Common myeloid progenitor, CD34-positive (primary cell): ENCODE measurements at regions not wholly inside any gene's neighbourhood (a gene's known extent, or its start where the extent isn't known, plus 50 kb on each side); places are given as distances from the start of the nearest gene placed in this dataset.
"Not testable (repeated sequence)": the region's sequence is repeated elsewhere in the genome, so short reads cannot be mapped to it uniquely, and the experiment has no call there.

Source experiments
- CTCF ChIA-PET: fragments of 350-600 bp; sonication (Branson Sonifier 250); formaldehyde crosslinking; loops from one replicate; lab custom pipeline; 2021; ENCODE audit warnings: antibody characterized with exemption; lab: Charles Lee
- POLR2A ChIA-PET: fragments of 350-600 bp; sonication (Branson Sonifier 250); formaldehyde crosslinking; loops from one replicate; lab custom pipeline; 2021; ENCODE audit warnings: antibody characterized with exemption; lab: Charles Lee
- DNase-seq, 3 donors: peaks; one replicate each; pipeline versions ENCODE4 v3.0.0 to v3.0.0-alpha.2; 2013
- H3K27ac ChIP-seq, 2 experiments: 1 replicate in 1 of 2; 2 replicates in 1 of 2; pipeline ENCODE4 v1.7.0; 2013; ENCODE audit warnings: inconsistent platforms in 2 of 2, low read length in 2 of 2, mild to moderate bottlenecking in 2 of 2, low read depth in 1 of 2, moderate library complexity in 1 of 2; ENCODE audit not compliant: severe bottlenecking in 2 of 2, insufficient read depth in 1 of 2, poor library complexity in 1 of 2
- H3K27me3 ChIP-seq, 5 experiments: replicated peaks in 2 of 5; 1 replicate in 3 of 5; 2 replicates in 2 of 5; pipeline versions ENCODE4 v1.6.1 to v1.7.0; 2013; ENCODE audit warnings: low read length in 4 of 5, mild to moderate bottlenecking in 2 of 5, moderate library complexity in 2 of 5, inconsistent platforms in 1 of 5; ENCODE audit not compliant: insufficient read depth in 5 of 5, control insufficient read depth in 4 of 5
- H3K36me3 ChIP-seq, 4 experiments: 1 replicate in 2 of 4; 2 replicates in 2 of 4; pipeline versions ENCODE4 v1.6.1 to v1.7.0; 2013; ENCODE audit warnings: low read length in 3 of 4, control low read depth in 1 of 4, mild to moderate bottlenecking in 1 of 4; ENCODE audit not compliant: control insufficient read depth in 4 of 4, insufficient read depth in 4 of 4
- H3K4me1 ChIP-seq, 4 experiments: 1 replicate in 3 of 4; 2 replicates in 1 of 4; pipeline versions ENCODE4 v1.6.1 to v1.7.1; 2013; ENCODE audit warnings: low read length in 3 of 4, mild to moderate bottlenecking in 3 of 4, control low read depth in 1 of 4, inconsistent platforms in 1 of 4, moderate library complexity in 1 of 4; ENCODE audit not compliant: control insufficient read depth in 4 of 4, insufficient read depth in 4 of 4; ENCODE audit errors: control extremely low read depth in 1 of 4
- H3K4me3 ChIP-seq, 7 experiments: 1 replicate in 4 of 7; 2 replicates in 3 of 7; pipeline versions ENCODE4 v1.5.1 to v1.7.0; 2013; ENCODE audit warnings: mild to moderate bottlenecking in 7 of 7, low read length in 6 of 7, moderate library complexity in 6 of 7, inconsistent platforms in 2 of 7, low read depth in 2 of 7, control low read depth in 1 of 7; ENCODE audit not compliant: insufficient read depth in 4 of 7, control insufficient read depth in 1 of 7; ENCODE audit errors: extremely low read depth in 1 of 7
- H3K9me3 ChIP-seq, 5 experiments: 1 replicate in 4 of 5; 2 replicates in 1 of 5; pipeline versions ENCODE4 v1.6.1 to v1.7.1; 2013; ENCODE audit warnings: low read length in 4 of 5, mild to moderate bottlenecking in 2 of 5, inconsistent platforms in 1 of 5, low read depth in 1 of 5, moderate library complexity in 1 of 5; ENCODE audit not compliant: control insufficient read depth in 4 of 5, insufficient read depth in 2 of 5; ENCODE audit errors: control extremely low read depth in 1 of 5
- WGBS: methylation state at CpG from one replicate; pipeline ENCODE4 v1.1.5; 2013; ENCODE audit not compliant: insufficient coverage; 5-methylcytosine and 5-hydroxymethylcytosine counted together

DNA sequence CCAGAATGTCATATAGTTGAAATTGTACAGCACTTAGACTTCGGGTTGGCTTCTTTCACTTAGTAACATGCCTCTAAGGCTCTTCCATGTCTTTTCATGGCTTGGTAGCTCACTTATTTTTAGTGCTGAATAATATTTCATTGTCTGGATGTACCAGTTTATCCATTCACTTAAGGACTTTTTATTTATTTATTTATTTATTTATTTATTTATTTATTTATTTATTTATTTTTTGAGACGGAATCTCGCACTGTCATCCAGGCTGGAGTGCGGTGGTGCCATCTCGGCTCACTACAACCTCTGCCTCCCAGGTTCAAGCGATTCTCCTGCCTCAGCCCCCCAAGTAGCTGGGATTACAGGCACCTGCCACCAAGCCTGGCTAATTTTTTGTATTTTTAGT lies 132.9 kb upstream of the ELAC2 start:
- H3K27ac ChIP-seq, H3K27me3 ChIP-seq, H3K4me1 ChIP-seq, H3K4me3 ChIP-seq, DNase-seq, POLR2A ChIA-PET, CTCF ChIA-PET, H3K36me3 ChIP-seq, H3K9me3 ChIP-seq: not testable (repeated sequence)
- WGBS: no CpG with 5 or more reads among the region's 6 CpGs

DNA sequence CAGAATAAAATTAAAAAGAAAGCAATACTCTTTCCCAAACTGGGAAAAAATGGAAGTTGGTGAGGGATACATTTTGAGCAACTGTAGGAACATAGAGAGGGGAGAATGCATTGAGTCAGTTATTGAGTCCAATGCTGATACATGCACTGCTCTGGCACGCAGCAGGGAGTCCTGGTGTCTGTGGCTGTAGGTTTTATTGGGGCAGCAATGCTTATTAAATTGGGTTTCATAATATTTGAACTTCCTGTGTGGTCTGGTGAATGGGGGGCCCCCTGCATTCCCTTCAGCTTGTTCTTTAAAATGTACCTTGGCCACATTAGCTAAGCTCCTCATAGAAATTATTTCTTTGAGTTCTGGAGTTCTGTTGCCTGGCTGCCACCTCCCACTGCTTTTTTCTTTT lies 125.2 kb upstream of the ELAC2 start:
- H3K4me1 ChIP-seq: no peaks in the 10 kb centered on the region
- H3K36me3 ChIP-seq: no peaks in the 10 kb centered on the region
- no peak for DNase-seq
- H3K9me3 ChIP-seq: peaks cover 0 to 7% (median 3%) of the 10 kb centered on the region in 5 experiments
- ChIA-PET CTCF (no interaction called here), POLR2A (no interaction called here)
- no peaks in the 10 kb centered on the region for H3K27me3 ChIP-seq
- H3K27ac ChIP-seq: no peak overlapping the region
- 100% methylated on average over 1 of the region's 1 CpG for WGBS
- no peak overlapping the region for H3K4me3 ChIP-seq

DNA sequence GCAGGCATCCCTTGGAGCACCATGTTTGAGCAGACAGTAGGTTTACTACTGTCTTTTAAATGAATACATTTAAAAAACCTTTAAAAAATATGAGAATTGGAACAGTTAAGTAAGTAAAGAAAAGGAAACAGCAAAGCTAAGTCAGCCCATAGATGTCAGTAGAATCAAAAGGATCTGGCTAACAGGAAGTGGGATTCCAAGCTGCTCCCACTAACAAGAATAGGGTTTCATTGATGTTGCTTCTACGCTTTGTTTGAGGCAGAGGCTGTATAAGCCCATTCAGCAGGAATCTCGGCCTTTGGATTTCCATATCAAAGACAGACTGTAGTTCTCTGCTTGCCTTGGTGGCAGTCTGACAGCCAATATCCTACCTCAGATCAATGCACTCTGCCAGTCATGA lies 122.9 kb upstream of the ELAC2 start:
- no peak for DNase-seq
- H3K9me3 ChIP-seq: peaks cover 0 to 7% (median 3%) of the 10 kb centered on the region in 5 experiments
- no peak overlapping the region for H3K4me3 ChIP-seq
- CTCF ChIA-PET: no interaction called here
- H3K36me3 ChIP-seq: no peaks in the 10 kb centered on the region
- H3K27me3 ChIP-seq: no peaks in the 10 kb centered on the region
- H3K4me1 ChIP-seq: no peaks in the 10 kb centered on the region
- WGBS: 5% methylated on average over 2 of the region's 2 CpGs
- POLR2A ChIA-PET: no interaction called here
- no peak overlapping the region for H3K27ac ChIP-seq

DNA sequence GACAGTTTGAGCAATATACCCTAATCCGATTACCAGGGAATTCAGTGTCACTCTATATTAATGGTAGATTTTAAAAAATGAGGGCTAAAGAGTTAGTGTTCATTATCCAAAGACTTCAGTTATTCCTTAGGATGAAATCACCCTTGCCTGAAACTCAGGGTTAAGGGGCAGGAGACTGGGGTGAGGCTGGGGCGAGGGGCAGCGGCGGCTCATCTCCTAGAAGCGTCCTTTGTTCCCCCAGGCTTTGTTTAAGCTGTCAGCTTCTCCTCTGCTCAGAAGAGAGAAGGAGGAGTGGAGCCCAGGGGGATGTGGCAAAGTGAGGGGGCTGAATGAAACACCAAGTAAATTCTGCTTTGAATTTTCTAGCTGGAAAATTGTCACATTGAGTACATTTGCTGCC lies 117.7 kb upstream of the ELAC2 start:
- peaks cover 0 to 7% (median 3%) of the 10 kb centered on the region in 5 experiments for H3K9me3 ChIP-seq
- no peaks in the 10 kb centered on the region for H3K4me1 ChIP-seq
- ChIA-PET POLR2A (no interaction called here), CTCF (no interaction called here)
- WGBS: 82% methylated on average over 5 of the region's 5 CpGs
- H3K27ac ChIP-seq: no peak overlapping the region
- no peak overlapping the region for H3K4me3 ChIP-seq
- H3K36me3 ChIP-seq: no peaks in the 10 kb centered on the region
- no peaks in the 10 kb centered on the region for H3K27me3 ChIP-seq
- DNase-seq: no peak

DNA sequence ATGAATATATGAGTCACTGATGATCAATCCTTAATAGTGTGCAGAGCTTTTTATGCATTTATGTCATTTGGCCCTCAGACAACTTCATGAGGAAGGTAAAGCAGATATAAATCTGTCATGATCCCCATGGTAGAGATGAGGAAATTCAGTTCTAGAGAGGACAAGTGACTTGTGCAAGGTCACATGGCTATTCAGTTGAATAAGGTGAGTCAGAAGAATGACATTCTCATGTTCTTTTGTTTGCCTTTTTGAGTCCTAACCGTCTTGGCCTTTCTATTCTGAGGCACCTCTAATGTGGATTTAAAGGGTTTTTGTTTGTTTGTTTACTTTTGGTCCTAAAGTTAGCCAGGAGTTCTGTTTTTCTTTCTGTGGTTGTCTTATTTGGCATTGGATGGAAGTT lies 116.2 kb upstream of the ELAC2 start:
- no peak overlapping the region for H3K27ac ChIP-seq
- peaks cover 0 to 5% (median 3%) of the 10 kb centered on the region in 5 experiments for H3K9me3 ChIP-seq
- ChIA-PET CTCF (no interaction called here), POLR2A (interaction anchor here (0.6 kb wide), 1 partner anchor 354 kb away, joined by 4 read pairs; no protein-coding TSS in a partner anchor)
- H3K36me3 ChIP-seq: no peaks in the 10 kb centered on the region
- 70% methylated on average over 1 of the region's 1 CpG for WGBS
- no peak overlapping the region for H3K4me3 ChIP-seq
- no peaks in the 10 kb centered on the region for H3K27me3 ChIP-seq
- no peak for DNase-seq
- H3K4me1 ChIP-seq: no peaks in the 10 kb centered on the region

DNA sequence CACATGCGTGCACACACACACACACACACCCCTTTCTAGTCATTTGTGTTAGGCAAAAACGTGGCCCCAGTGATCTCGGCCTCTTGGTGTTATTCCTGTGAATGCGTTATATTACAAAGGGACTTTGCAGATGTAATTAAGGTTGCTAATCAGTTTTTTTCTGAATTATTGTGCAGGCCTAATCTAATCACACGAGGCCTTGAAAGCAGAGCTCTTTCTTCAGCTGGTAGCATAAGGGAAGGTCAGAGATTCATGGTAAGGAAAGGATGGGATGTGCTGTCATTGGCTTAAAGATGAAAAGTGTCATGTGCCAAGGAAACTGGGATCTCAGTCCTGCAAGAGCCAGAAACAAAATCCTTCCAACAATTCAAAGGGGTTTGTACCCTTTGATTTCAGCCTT lies 113.4 kb upstream of the ELAC2 start:
- no peaks in the 10 kb centered on the region for H3K36me3 ChIP-seq
- H3K27me3 ChIP-seq: no peaks in the 10 kb centered on the region
- POLR2A ChIA-PET: interaction anchor here (0.6 kb wide), 1 partner anchor 25 kb away, joined by 4 read pairs; no protein-coding TSS in a partner anchor
- CTCF ChIA-PET: no interaction called here
- no peak overlapping the region for H3K27ac ChIP-seq
- no peak overlapping the region for H3K4me3 ChIP-seq
- 79% methylated on average over 2 of the region's 5 CpGs for WGBS
- DNase-seq: no peak
- H3K4me1 ChIP-seq: no peaks in the 10 kb centered on the region
- no peaks in the 10 kb centered on the region for H3K9me3 ChIP-seq

DNA sequence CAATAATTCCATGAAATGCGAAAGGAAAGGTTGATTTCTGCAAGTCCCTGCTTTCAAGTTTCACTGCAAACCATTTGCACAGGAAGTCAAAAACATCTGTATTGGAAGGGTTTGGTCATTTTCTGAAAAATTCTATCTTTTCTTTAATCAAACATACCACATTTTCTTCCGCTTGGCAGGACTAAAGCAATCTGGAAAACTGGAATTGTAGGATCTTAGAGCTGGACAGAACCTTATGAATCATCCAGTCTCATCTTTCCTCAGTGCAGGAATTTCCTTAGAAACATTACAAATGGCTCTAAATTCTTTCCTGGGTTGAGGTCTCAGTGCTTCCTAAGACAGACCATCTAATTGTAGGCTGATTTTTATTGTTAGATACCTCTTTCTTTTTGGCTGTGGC lies 111.5 kb upstream of the ELAC2 start:
- Histone ChIP-seq H3K27me3 (no peaks in the 10 kb centered on the region), H3K4me3 (no peak overlapping the region), H3K27ac (no peak overlapping the region), H3K36me3 (no peaks in the 10 kb centered on the region), H3K9me3 (no peaks in the 10 kb centered on the region), H3K4me1 (no peaks in the 10 kb centered on the region)
- 100% methylated on average over 2 of the region's 2 CpGs for WGBS
- ChIA-PET POLR2A (no interaction called here), CTCF (no interaction called here)
- no peak for DNase-seq
